Mesodermal cell (in vitro differentiated cells): ENCODE measurements at regions not wholly inside any gene's neighbourhood (a gene's known extent, or its start where the extent isn't known, plus 50 kb on each side); places are given as distances from the start of the nearest gene placed in this dataset.

ENCODE experiments used
- H3K27ac ChIP-seq: 2 replicates; pipeline ENCODE4 v1.7.0; 2013; ENCODE audit warnings: mild to moderate bottlenecking, low read depth, low read length, moderate library complexity; ENCODE audit not compliant: severe bottlenecking
- H3K36me3 ChIP-seq: 2 replicates; pipeline ENCODE4 v1.7.1; 2013; ENCODE audit warnings: mild to moderate bottlenecking, low read length, moderate library complexity; ENCODE audit not compliant: control insufficient read depth, insufficient read depth
- H3K4me1 ChIP-seq: one replicate; pipeline ENCODE4 v1.7.1; 2013; ENCODE audit warnings: mild to moderate bottlenecking, low read length; ENCODE audit not compliant: insufficient read depth, control insufficient read depth, poor library complexity, severe bottlenecking
- H3K4me3 ChIP-seq: 2 replicates; pipeline ENCODE4 v1.7.0; 2013; ENCODE audit warnings: low read length, control low read depth, mild to moderate bottlenecking; ENCODE audit not compliant: insufficient read depth, poor library complexity, severe bottlenecking; ENCODE audit errors: extremely low read depth
- H3K9me3 ChIP-seq: 2 replicates; pipeline ENCODE4 v1.7.1; 2013; ENCODE audit warnings: mild to moderate bottlenecking, low read length, moderate library complexity; ENCODE audit not compliant: control insufficient read depth
- WGBS, 2 experiments: methylation state at CpG; one replicate each; pipeline ENCODE4 v1.1.5; 2013; ENCODE audit warnings: missing lambda C conversion rate in 2 of 2; ENCODE audit not compliant: insufficient coverage in 2 of 2; 5-methylcytosine and 5-hydroxymethylcytosine counted together

DNA sequence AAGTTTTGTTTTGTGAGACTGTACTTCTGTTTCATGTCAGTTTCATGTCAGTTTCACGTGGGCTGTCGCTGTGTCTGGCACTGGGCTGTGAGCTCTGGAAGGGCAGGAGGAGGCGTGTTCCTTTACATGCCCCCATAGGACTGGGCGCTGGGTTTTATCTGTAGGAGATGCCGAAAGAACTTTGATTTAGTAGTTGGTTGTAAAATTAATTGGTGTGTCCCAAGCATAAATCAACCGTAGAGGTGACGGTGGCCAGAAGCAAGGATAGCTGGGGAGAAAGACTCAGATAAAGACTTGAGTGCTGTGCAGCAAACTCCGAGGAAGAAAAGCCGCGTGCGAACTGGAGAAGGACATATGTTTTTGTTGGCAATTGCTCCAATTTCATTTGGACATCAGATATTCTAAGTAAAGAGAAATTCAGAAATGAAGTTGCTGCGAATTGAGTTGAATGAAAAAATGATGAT, 182.5 kb downstream of the VRK1 start:
- WGBS, 2 experiments: 83 to 94% methylated on average over 11 to 12 of the region's 12 CpGs
- no peak overlapping the region for H3K4me3 ChIP-seq
- H3K27ac ChIP-seq: no peak overlapping the region
- peaks cover 8% of the 10 kb centered on the region for H3K9me3 ChIP-seq
- H3K36me3 ChIP-seq: no peaks in the 10 kb centered on the region
- no peaks in the 10 kb centered on the region for H3K4me1 ChIP-seq

DNA sequence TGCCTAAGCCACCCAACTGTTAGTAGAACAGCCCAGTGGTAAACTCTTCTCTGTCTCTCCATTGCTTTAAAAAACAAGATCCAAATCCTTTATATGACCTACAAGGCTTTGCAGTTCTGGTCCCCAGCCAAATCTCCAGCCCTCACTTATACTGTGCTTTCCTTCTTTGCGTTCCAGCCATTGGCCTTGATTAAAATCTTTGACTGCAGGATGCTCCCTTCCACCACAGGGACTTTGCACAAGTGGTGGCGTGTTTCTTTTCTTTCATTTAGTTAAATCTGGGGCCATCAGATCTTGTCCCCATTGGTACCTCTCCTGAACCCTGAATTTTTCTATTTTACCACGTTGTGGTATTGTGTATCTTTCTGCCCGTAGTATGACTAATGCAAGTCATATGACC, 183.7 kb downstream of the VRK1 start:
- H3K27ac ChIP-seq: no peak overlapping the region
- H3K9me3 ChIP-seq: no peaks in the 10 kb centered on the region
- H3K4me1 ChIP-seq: no peaks in the 10 kb centered on the region
- no peak overlapping the region for H3K4me3 ChIP-seq
- 0 to 62% methylated on average over 1 to 3 of the region's 4 CpGs for WGBS, 2 experiments
- no peaks in the 10 kb centered on the region for H3K36me3 ChIP-seq

DNA sequence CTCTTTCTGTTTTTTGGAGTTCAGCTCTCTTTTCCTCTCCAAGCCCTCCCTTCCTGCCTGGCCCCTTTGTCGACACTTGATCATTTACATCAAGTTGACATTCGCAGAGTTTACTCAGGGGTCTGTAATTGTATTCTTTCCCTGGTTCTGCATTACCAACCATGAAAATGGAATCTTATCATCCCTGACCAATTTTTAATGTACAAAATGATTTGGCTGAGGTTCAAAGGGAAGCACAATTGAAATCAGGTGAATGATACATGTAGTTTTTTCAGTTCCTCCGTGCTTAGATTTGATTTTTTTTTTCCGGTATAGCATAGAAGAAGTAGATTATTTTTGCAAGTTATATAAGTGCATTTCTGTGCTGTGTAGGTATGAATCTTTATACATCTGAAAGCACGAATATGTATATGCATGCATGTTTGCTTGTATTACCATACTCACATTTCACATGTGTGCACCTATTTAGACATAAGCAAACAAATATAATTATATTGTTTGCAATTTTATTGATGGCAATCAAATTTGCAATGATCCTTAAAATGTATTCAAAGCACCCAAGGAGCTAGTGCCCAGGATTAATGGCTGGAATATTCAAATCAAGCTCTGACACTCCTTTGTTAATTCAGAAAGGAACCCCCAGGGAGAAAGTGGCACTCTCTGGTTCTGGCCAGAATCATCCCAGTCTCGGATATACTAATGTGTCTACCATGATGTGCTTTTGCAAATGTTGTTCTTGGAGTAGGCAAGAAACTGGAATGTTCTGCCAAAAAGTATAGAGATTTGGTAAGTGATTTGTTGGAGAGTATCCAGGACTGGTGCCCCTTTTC, 189.3 kb downstream of the VRK1 start:
- H3K4me3 ChIP-seq: no peak overlapping the region
- no peaks in the 10 kb centered on the region for H3K36me3 ChIP-seq
- peaks cover 4% of the 10 kb centered on the region for H3K9me3 ChIP-seq
- 77 to 100% methylated on average over 3 to 5 of the region's 6 CpGs for WGBS, 2 experiments
- no peaks in the 10 kb centered on the region for H3K4me1 ChIP-seq
- H3K27ac ChIP-seq: no peak overlapping the region

GRCh38 chr14:96987086-96987474, 189.9 kb downstream of the VRK1 start:
- no peaks in the 10 kb centered on the region for H3K36me3 ChIP-seq
- no peaks in the 10 kb centered on the region for H3K4me1 ChIP-seq
- H3K9me3 ChIP-seq: peaks cover 4% of the 10 kb centered on the region
- H3K27ac ChIP-seq: no peak overlapping the region
- H3K4me3 ChIP-seq: no peak overlapping the region
- WGBS, 2 experiments: 81 to 88% methylated on average over 5 to 6 of the region's 6 CpGs

- no peak overlapping the region for H3K4me3 ChIP-seq
- no peaks in the 10 kb centered on the region for H3K36me3 ChIP-seq
- WGBS, 2 experiments: 84 to 100% methylated on average over 2 to 3 of the region's 3 CpGs
- peaks cover 4% of the 10 kb centered on the region for H3K9me3 ChIP-seq
- no peaks in the 10 kb centered on the region for H3K4me1 ChIP-seq
- H3K27ac ChIP-seq: no peak overlapping the region
Observed at GRCh38 chr14:96987771-96988170, 190.6 kb downstream of the VRK1 start.

- Histone ChIP-seq H3K27ac (no peak overlapping the region), H3K4me3 (no peak overlapping the region), H3K9me3 (peaks cover 4% of the 10 kb centered on the region), H3K4me1 (no peaks in the 10 kb centered on the region), H3K36me3 (no peaks in the 10 kb centered on the region)
- 72 to 100% methylated on average over 2 to 4 of the region's 4 CpGs for WGBS, 2 experiments
Observed at GRCh38 chr14:96989306-96989705, 192.1 kb downstream of the VRK1 start.

GRCh38 chr14:96991226-96991625, 194.0 kb downstream of the VRK1 start:
- H3K36me3 ChIP-seq: no peaks in the 10 kb centered on the region
- H3K9me3 ChIP-seq: peaks cover 4% of the 10 kb centered on the region
- 100% methylated on average over 1 of the region's 2 CpGs for WGBS, 2 experiments
- no peak overlapping the region for H3K27ac ChIP-seq
- H3K4me1 ChIP-seq: no peaks in the 10 kb centered on the region
- no peak overlapping the region for H3K4me3 ChIP-seq

- WGBS, 2 experiments: 85 to 93% methylated on average over 2 to 4 of the region's 6 CpGs
- H3K4me1 ChIP-seq: no peaks in the 10 kb centered on the region
- H3K36me3 ChIP-seq: no peaks in the 10 kb centered on the region
- H3K4me3 ChIP-seq: no peak overlapping the region
- no peak overlapping the region for H3K27ac ChIP-seq
- peaks cover 4% of the 10 kb centered on the region for H3K9me3 ChIP-seq
Observed at GRCh38 chr14:96994999-96995398, 197.8 kb downstream of the VRK1 start.

DNA sequence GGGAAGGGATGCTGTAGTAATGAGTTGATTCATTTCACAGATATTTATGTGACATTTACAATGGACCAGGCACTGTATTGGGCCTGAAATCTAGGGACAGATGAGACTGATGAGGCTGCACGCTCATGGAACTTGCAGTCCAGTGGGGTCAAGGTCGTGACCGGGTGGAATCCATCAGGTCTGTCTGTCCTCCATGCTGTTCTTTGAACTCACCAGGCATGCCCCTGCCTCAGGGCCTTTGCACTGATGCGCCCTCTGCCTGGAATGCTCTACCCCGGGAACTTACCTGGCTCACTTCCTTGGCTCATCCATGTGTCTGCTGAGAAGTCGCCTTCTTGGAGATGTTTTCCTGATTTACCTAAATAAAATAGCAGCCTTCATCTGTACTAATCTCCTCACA, 200.1 kb downstream of the VRK1 start:
- Histone ChIP-seq H3K9me3 (no peaks in the 10 kb centered on the region), H3K4me3 (no peak overlapping the region), H3K36me3 (no peaks in the 10 kb centered on the region), H3K4me1 (no peaks in the 10 kb centered on the region), H3K27ac (no peak overlapping the region)
- 83 to 97% methylated on average over 3 to 5 of the region's 6 CpGs for WGBS, 2 experiments

DNA sequence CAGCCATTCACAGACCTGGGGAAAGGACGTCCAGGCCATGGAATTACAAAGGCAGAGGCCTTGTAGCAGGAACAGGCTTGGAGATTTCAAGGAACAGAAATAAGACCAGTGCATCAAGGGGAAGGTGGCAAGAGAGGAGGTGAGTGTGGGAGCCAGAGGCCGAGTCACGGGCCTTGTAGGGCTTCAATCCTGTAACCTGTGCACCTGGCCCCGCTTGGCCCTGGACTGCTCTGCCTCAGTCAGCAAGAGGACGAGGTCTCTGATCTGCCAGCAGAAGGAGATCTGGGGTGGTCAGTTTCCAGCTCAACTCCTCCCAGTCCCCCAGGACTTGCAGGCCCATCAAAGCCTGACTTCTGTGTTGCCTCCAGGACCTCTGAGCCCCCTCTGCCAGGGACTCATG, 200.8 kb downstream of the VRK1 start:
- H3K9me3 ChIP-seq: no peaks in the 10 kb centered on the region
- H3K27ac ChIP-seq: no peak overlapping the region
- no peaks in the 10 kb centered on the region for H3K36me3 ChIP-seq
- no peaks in the 10 kb centered on the region for H3K4me1 ChIP-seq
- H3K4me3 ChIP-seq: no peak overlapping the region
- WGBS, 2 experiments: 91 to 95% methylated on average over 3 to 5 of the region's 5 CpGs

GRCh38 chr14:96999654-97000155, 202.5 kb downstream of the VRK1 start:
- H3K4me3 ChIP-seq: no peak overlapping the region
- no peaks in the 10 kb centered on the region for H3K4me1 ChIP-seq
- no peaks in the 10 kb centered on the region for H3K36me3 ChIP-seq
- WGBS, 2 experiments: 75 to 86% methylated on average over 1 of the region's 1 CpG
- H3K27ac ChIP-seq: no peak overlapping the region
- H3K9me3 ChIP-seq: no peaks in the 10 kb centered on the region
